B cell (primary cell): ENCODE measurements at regions not wholly inside any gene's neighbourhood (a gene's known extent, or its start where the extent isn't known, plus 50 kb on each side); places are given as distances from the start of the nearest gene placed in this dataset.

ENCODE experiments used
- ATAC-seq: fragments of 200-7000 bp; cut with Tn5 transposase; one replicate; pipeline ENCODE4 v1.10.0; 2021; ENCODE audit warnings: low read depth, mild to moderate bottlenecking, moderate number of reproducible peaks, moderate library complexity
- CTCF ChIA-PET: fragments of 350-600 bp; sonication (Branson Sonifier 250); formaldehyde crosslinking; loops from one replicate; lab custom pipeline; 2021; ENCODE audit warnings: antibody characterized with exemption, inconsistent platforms; lab: Charles Lee
- POLR2A ChIA-PET: fragments of 350-600 bp; sonication (Branson Sonifier 250); formaldehyde crosslinking; loops from one replicate; lab custom pipeline; 2021; ENCODE audit warnings: antibody characterized with exemption; lab: Charles Lee
- DNase-seq: peaks from one replicate; pipeline ENCODE4 v3.0.0; 2013
- H2AFZ ChIP-seq: 2 replicates; pipeline ENCODE4 v1.6.1; 2012; ENCODE audit warnings: mild to moderate bottlenecking, low read depth, low read length; ENCODE audit not compliant: insufficient read depth, poor library complexity, severe bottlenecking
- H3K27ac ChIP-seq, 2 donors: 1 replicate in 1 of 2; 2 replicates in 1 of 2; pipeline ENCODE4 v1.5.1; 2012 to 2013; ENCODE audit warnings: low read length in 2 of 2, mild to moderate bottlenecking in 2 of 2, moderate library complexity in 1 of 2
- H3K27me3 ChIP-seq, 4 experiments: fragments of 200-600 bp in 1 of 4; sonication (generic) in 1 of 4; replicated peaks in 1 of 4; 1 replicate in 2 of 4; 2 replicates in 2 of 4; pipeline versions ENCODE4 v1.6.1 to v1.7.0; 2013 to 2016; ENCODE audit warnings: low read length in 3 of 4, mild to moderate bottlenecking in 2 of 4, mixed read lengths in 1 of 4, moderate library complexity in 1 of 4; ENCODE audit not compliant: insufficient read depth in 4 of 4, control insufficient read depth in 3 of 4; ENCODE audit errors: control extremely low read depth in 1 of 4
- H3K36me3 ChIP-seq, 2 experiments: replicated peaks in 1 of 2; 1 replicate in 1 of 2; 2 replicates in 1 of 2; pipeline versions ENCODE4 v1.6.1 to v1.7.1; 2013; ENCODE audit warnings: low read length in 1 of 2; ENCODE audit not compliant: insufficient read depth in 2 of 2, control insufficient read depth in 1 of 2; ENCODE audit errors: control extremely low read depth in 1 of 2, extremely low read depth in 1 of 2
- H3K4me1 ChIP-seq, 2 donors: fragments of 200-600 bp in 1 of 2; sonication (generic) in 1 of 2; 1 replicate in 1 of 2; 2 replicates in 1 of 2; pipeline versions ENCODE4 v1.5.1 to v1.6.1; 2013 to 2017; ENCODE audit warnings: low read length in 2 of 2; ENCODE audit not compliant: control insufficient read depth in 2 of 2, insufficient read depth in 2 of 2
- H3K4me2 ChIP-seq: replicated peaks from 2 replicates; pipeline ENCODE3; 2012; ENCODE audit warnings: mild to moderate bottlenecking, low read depth, low read length; ENCODE audit not compliant: poor library complexity, severe bottlenecking
- H3K4me3 ChIP-seq, 5 experiments: fragments of 200-600 bp in 1 of 5; sonication (generic) in 1 of 5; 1 replicate in 3 of 5; 2 replicates in 2 of 5; pipeline versions ENCODE4 v1.5.1 to v1.7.0; 2011 to 2016; ENCODE audit warnings: low read length in 4 of 5, mild to moderate bottlenecking in 4 of 5, low read depth in 2 of 5, control low read depth in 1 of 5, moderate library complexity in 1 of 5; ENCODE audit not compliant: insufficient read depth in 1 of 5; ENCODE audit errors: control extremely low read depth in 1 of 5, extremely low read depth in 1 of 5
- H3K79me2 ChIP-seq: fragments of 200-600 bp; sonication (generic); one replicate; pipeline ENCODE4 v1.6.0; 2016; ENCODE audit warnings: low read length; ENCODE audit not compliant: control insufficient read depth, insufficient read depth
- H3K9ac ChIP-seq: fragments of 200-600 bp; sonication (generic); 2 replicates; pipeline ENCODE4 v1.6.1; 2017; ENCODE audit warnings: mild to moderate bottlenecking, low read length, moderate library complexity
- H3K9me3 ChIP-seq, 3 donors: one replicate each; pipeline versions ENCODE4 v1.6.1 to v1.7.1; 2013; ENCODE audit warnings: low read length in 2 of 3; ENCODE audit not compliant: control insufficient read depth in 2 of 3, insufficient read depth in 1 of 3; ENCODE audit errors: control extremely low read depth in 1 of 3
- H4K20me1 ChIP-seq: 2 replicates; pipeline ENCODE4 v1.6.0; 2012; ENCODE audit warnings: mild to moderate bottlenecking, low read length; ENCODE audit not compliant: insufficient read depth, control insufficient read depth, poor library complexity, severe bottlenecking
- H3K27ac Mint-ChIP-seq: one replicate; pipeline ENCODE4 v1.8.0; 2021; ENCODE audit warnings: mixed read lengths
- H3K27me3 Mint-ChIP-seq: one replicate; pipeline ENCODE4 v1.8.0; 2021; ENCODE audit warnings: mixed read lengths
- H3K4me1 Mint-ChIP-seq: one replicate; pipeline ENCODE4 v1.8.0; 2021; ENCODE audit warnings: mixed read lengths
- H3K4me3 Mint-ChIP-seq: one replicate; pipeline ENCODE4 v1.8.0; 2021; ENCODE audit warnings: mixed read lengths
- H3K9me3 Mint-ChIP-seq: one replicate; pipeline ENCODE4 v1.8.0; 2022; ENCODE audit warnings: mixed read lengths; ENCODE audit not compliant: insufficient read depth
- EZH2 ChIP-seq: IDR thresholded peaks from 2 replicates; pipeline ENCODE4 v1.6.1; 2012; ENCODE audit warnings: borderline replicate concordance, low read depth, mild to moderate bottlenecking, moderate library complexity, low read length; ENCODE audit not compliant: insufficient read depth, poor library complexity, severe bottlenecking
- WGBS: methylation state at CpG from one replicate; pipeline ENCODE4 v1.1.5; 2013; ENCODE audit warnings: missing lambda C conversion rate; ENCODE audit not compliant: insufficient coverage; 5-methylcytosine and 5-hydroxymethylcytosine counted together
- intact Hi-C: fragments of 100-400 bp; cut with micrococcal nuclease; formaldehyde crosslinking; loops from one replicate; pipeline ENCODE4 v1.10.0; 2022
- TF ChIP-seq, protein P1 (sequence below): fragments of 200-600 bp; IDR thresholded peaks from one replicate; pipeline ENCODE4 v1.8.0; 2022; ENCODE audit warnings: antibody characterized with exemption, mild to moderate bottlenecking

DNA sequence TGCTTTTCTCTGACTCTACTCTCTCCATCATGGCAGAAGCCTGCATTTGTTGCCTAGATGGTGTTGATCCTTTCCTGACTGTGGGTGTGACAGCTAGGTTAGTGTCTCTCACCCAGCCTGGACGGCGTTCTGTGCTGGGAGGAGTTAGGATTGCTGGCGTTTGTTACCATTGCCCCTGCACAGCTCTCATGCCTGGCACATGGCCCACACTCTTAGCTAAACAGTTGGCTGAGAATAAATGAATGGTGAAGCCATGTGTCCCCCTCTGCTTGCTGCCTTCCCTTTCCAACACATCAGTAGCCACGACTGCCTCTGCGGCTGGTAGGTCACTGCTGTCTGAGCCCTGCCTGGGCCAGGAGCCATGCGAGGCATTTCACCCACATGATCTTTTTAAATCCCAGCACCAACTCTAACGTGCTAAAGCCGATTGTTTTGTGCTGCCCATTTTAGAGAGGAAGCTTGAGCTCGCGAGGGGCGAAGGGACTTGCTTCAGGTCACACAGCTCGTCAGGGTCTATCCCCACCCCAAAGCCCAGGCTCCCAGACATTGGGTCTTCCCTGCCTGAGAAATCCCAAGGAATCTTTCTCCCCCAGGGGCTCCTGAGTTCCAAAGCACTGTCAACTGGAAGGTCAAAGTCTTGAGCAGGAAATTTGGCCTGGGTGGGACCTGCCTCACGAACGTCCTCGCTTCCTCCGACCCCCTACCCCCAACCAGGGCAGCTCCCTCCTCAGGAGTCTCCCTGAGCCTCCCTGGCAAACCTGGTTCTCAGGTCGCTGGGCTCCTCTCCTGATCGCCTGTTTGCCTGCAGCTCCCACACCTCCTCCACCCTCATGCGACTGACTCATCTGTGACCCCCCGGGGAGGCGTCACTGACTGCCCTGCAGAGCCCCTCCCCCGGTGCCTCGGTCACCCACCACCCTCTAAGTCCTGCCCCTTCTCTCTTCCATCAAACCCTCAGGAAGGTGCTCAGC, 271.7 kb upstream of the C1orf174 start:
- DNase-seq (no peak), ATAC-seq (no peak)
- H3K79me2 ChIP-seq = no peaks in the 10 kb centered on the region
- no peak for TF ChIP-seq EZH2
- TF ChIP-seq, protein P1, sequence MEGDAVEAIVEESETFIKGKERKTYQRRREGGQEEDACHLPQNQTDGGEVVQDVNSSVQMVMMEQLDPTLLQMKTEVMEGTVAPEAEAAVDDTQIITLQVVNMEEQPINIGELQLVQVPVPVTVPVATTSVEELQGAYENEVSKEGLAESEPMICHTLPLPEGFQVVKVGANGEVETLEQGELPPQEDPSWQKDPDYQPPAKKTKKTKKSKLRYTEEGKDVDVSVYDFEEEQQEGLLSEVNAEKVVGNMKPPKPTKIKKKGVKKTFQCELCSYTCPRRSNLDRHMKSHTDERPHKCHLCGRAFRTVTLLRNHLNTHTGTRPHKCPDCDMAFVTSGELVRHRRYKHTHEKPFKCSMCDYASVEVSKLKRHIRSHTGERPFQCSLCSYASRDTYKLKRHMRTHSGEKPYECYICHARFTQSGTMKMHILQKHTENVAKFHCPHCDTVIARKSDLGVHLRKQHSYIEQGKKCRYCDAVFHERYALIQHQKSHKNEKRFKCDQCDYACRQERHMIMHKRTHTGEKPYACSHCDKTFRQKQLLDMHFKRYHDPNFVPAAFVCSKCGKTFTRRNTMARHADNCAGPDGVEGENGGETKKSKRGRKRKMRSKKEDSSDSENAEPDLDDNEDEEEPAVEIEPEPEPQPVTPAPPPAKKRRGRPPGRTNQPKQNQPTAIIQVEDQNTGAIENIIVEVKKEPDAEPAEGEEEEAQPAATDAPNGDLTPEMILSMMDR = no peak
- intact Hi-C loops = no loop called here
- no peak overlapping the region for H3K27ac ChIP-seq
- H3K27me3 ChIP-seq = peaks cover 0 to 6% (median 0%) of the 10 kb centered on the region in 4 experiments
- no peak overlapping the region for H3K4me3 Mint-ChIP-seq
- H3K27ac Mint-ChIP-seq = no peak overlapping the region
- H3K4me1 ChIP-seq = no peaks in the 10 kb centered on the region
- H3K9ac ChIP-seq = no peak overlapping the region
- no peaks in the 10 kb centered on the region for H3K4me1 Mint-ChIP-seq
- POLR2A ChIA-PET = no interaction called here
- H4K20me1 ChIP-seq = no peaks in the 10 kb centered on the region
- H2AFZ ChIP-seq = no peak overlapping the region
- peaks cover 25% of the 10 kb centered on the region for H3K27me3 Mint-ChIP-seq
- H3K4me3 ChIP-seq = no peak overlapping the region
- WGBS = 70% methylated on average over 20 of the region's 23 CpGs
- no peaks in the 10 kb centered on the region for H3K36me3 ChIP-seq
- CTCF ChIA-PET = no interaction called here
- H3K4me2 ChIP-seq = no peak overlapping the region
- no peaks in the 10 kb centered on the region for H3K9me3 Mint-ChIP-seq
- H3K9me3 ChIP-seq = no peaks in the 10 kb centered on the region
